GM12878 (cell line): ENCODE measurements at regions not wholly inside any gene's neighbourhood (a gene's known extent, or its start where the extent isn't known, plus 50 kb on each side); places are given as distances from the start of the nearest gene placed in this dataset.

Experiments used
- ATAC-seq: fragments of 200-7000 bp; cut with Tn5 transposase; 3 replicates; pipeline ENCODE4 v1.9.1; 2020; ENCODE audit warnings: mild to moderate bottlenecking, moderate library complexity
- BruUV-seq: library from RNA; stranded (reverse); fragments of 400-500 nt; replicated peaks from 2 replicates; lab custom pipeline; 2021; lab: Mats Ljungman, UMichigan
- CTCF ChIA-PET: fragments of 300-600 bp; sonication (Branson Sonifier 250); formaldehyde crosslinking; extraction: SDS; loops from one replicate; lab custom pipeline; 2021; ENCODE audit warnings: inconsistent platforms; lab: Yijun Ruan, JAX
- POLR2A ChIA-PET: fragments of 350-600 bp; formaldehyde crosslinking; extraction: SDS; loops from one replicate; lab custom pipeline; 2021; ENCODE audit warnings: inconsistent platforms; lab: Charles Lee
- RAD21 ChIA-PET: fragments of 300-600 bp; sonication (Branson Sonifier 250); formaldehyde crosslinking; loops from one replicate; lab custom pipeline; 2023; ENCODE audit warnings: antibody characterized with exemption; ENCODE audit not compliant: unreplicated experiment; lab: Charles Lee
- SMC1A ChIA-PET: fragments of 300-600 bp; sonication (Branson Sonifier 250); formaldehyde crosslinking; loops from one replicate; lab custom pipeline; 2023; ENCODE audit not compliant: unreplicated experiment, uncharacterized antibody; lab: Charles Lee
- DNase-seq: peaks from one replicate; pipeline ENCODE4 v3.0.0-alpha.2; 2011; ENCODE audit warnings: low read depth, low spot score
- FAIRE-seq: peaks from 3 replicates; lab custom pipeline; 2011; peaks lifted over from hg19 to GRCh38; lab: Jason Lieb, UNC
- H2AFZ ChIP-seq: 2 replicates; pipeline ENCODE4 v1.6.0; 2011; ENCODE audit warnings: low read depth, low read length, control low read depth; ENCODE audit not compliant: control insufficient read depth
- H3K27ac ChIP-seq: 2 replicates; pipeline ENCODE4 v1.5.1; 2011; ENCODE audit warnings: control low read depth; ENCODE audit not compliant: control insufficient read depth, insufficient read depth
- H3K27me3 ChIP-seq, 2 experiments: replicated peaks in 1 of 2; 2 replicates each; pipeline versions ENCODE4 v1.6.0 to v1.6.1; 2011; ENCODE audit warnings: low read length in 1 of 2; ENCODE audit not compliant: control insufficient read depth in 2 of 2, insufficient read depth in 2 of 2
- H3K36me3 ChIP-seq, 2 experiments: 2 replicates each; pipeline ENCODE4 v1.5.1; 2011; ENCODE audit warnings: low read length in 1 of 2; ENCODE audit not compliant: control insufficient read depth in 2 of 2, insufficient read depth in 2 of 2
- H3K4me1 ChIP-seq: 2 replicates; pipeline ENCODE4 v1.6.1; 2011; ENCODE audit warnings: mild to moderate bottlenecking, low read length, moderate library complexity, mixed read lengths; ENCODE audit not compliant: control insufficient read depth, insufficient read depth
- H3K4me2 ChIP-seq: 2 replicates; pipeline ENCODE4 v1.6.0; 2011; ENCODE audit warnings: control low read depth; ENCODE audit not compliant: control insufficient read depth, insufficient read depth
- H3K4me3 ChIP-seq: fragments of 200-600 bp; sonication (generic); 2 replicates; pipeline ENCODE4 v1.5.1; 2016
- H3K79me2 ChIP-seq: 2 replicates; pipeline ENCODE4 v1.6.0; 2011; ENCODE audit warnings: low read length; ENCODE audit not compliant: control insufficient read depth, insufficient read depth
- H3K9ac ChIP-seq: 2 replicates; pipeline ENCODE4 v1.8.0; 2011; ENCODE audit warnings: low read length, control low read depth, mixed read lengths; ENCODE audit not compliant: control insufficient read depth, insufficient read depth
- H3K9me3 ChIP-seq: replicated peaks from 3 replicates; pipeline ENCODE4 v1.5.1; 2011; ENCODE audit warnings: mild to moderate bottlenecking, low read length; ENCODE audit not compliant: control insufficient read depth, insufficient read depth
- H4K20me1 ChIP-seq: 2 replicates; pipeline ENCODE4 v1.6.0; 2011; ENCODE audit not compliant: control insufficient read depth, insufficient read depth
- CBFB ChIP-seq: IDR thresholded peaks from 2 replicates; pipeline ENCODE4 v1.6.1; 2016; ENCODE audit warnings: antibody characterized with exemption, low read depth
- E2F8 ChIP-seq: fragments of 450-650 bp; IDR thresholded peaks from 2 replicates; pipeline ENCODE4 v1.6.1; 2018; ENCODE audit warnings: mild to moderate bottlenecking, low read depth, moderate library complexity; ENCODE audit not compliant: partially characterized antibody
- EED ChIP-seq: sonication (generic); IDR thresholded peaks from 2 replicates; pipeline ENCODE4 v1.6.1; 2016; ENCODE audit warnings: antibody characterized with exemption, low read depth
- GATAD2B ChIP-seq: fragments of 450-650 bp; conservative IDR thresholded peaks from 2 replicates; pipeline ENCODE4 v1.6.1; 2017; ENCODE audit warnings: low read depth, mild to moderate bottlenecking, moderate library complexity
- IKZF1 ChIP-seq: fragments of 450-650 bp; conservative IDR thresholded peaks from 2 replicates; pipeline ENCODE4 v1.6.1; 2017; ENCODE audit warnings: antibody characterized with exemption, mild to moderate bottlenecking
- JUNB ChIP-seq: IDR thresholded peaks from 2 replicates; pipeline ENCODE4 v1.6.1; 2016; ENCODE audit warnings: antibody characterized with exemption, mild to moderate bottlenecking
- MYB ChIP-seq: fragments of 150-350 bp; IDR thresholded peaks from 2 replicates; pipeline ENCODE4 v1.6.1; 2014; ENCODE audit warnings: mild to moderate bottlenecking, low read depth, low read length, borderline replicate concordance
- NKRF ChIP-seq: fragments of 450-650 bp; conservative IDR thresholded peaks from 2 replicates; pipeline ENCODE4 v1.6.1; 2017; ENCODE audit warnings: mild to moderate bottlenecking, moderate library complexity
- RUNX3 ChIP-seq: IDR thresholded peaks from 2 replicates; pipeline ENCODE4 v1.6.1; 2012; ENCODE audit warnings: low read length, inconsistent platforms
- SREBF2 ChIP-seq: IDR thresholded peaks from 2 replicates; pipeline ENCODE4 v1.6.1; 2012; ENCODE audit warnings: mild to moderate bottlenecking, low read length
- ZBTB4 ChIP-seq: fragments of 450-650 bp; formaldehyde crosslinking; IDR thresholded peaks from 2 replicates; pipeline ENCODE4 v1.4.0; 2022; ENCODE audit warnings: mild to moderate bottlenecking, moderate library complexity
- ZNF24 ChIP-seq: fragments of 450-650 bp; IDR thresholded peaks from 2 replicates; pipeline ENCODE4 v1.6.1; 2017; ENCODE audit warnings: antibody characterized with exemption, mild to moderate bottlenecking
- WGBS: methylation state at CpG from one replicate; pipeline ENCODE4 v1.1.6; 2016; ENCODE audit warnings: low lambda C conversion rate; ENCODE audit not compliant: insufficient replicate concordance, insufficient coverage; ENCODE audit errors: missing lambda C conversion rate; 5-methylcytosine and 5-hydroxymethylcytosine counted together
- in situ Hi-C: fragments of 300-500 bp; cut with MboI; formaldehyde crosslinking; loops from 9 replicates; pipeline ENCODE4 v1.14.3; 2018; ENCODE audit warnings: mixed read lengths
- intact Hi-C: fragments of 100-400 bp; cut with micrococcal nuclease; formaldehyde crosslinking; loops from one replicate; pipeline ENCODE4 v1.14.2; 2022; ENCODE audit not compliant: unreplicated experiment
- TF ChIP-seq, protein P1 (sequence below): IDR thresholded peaks from 2 replicates; pipeline ENCODE4 v1.6.1; 2012; ENCODE audit warnings: low read length, inconsistent platforms
- TF ChIP-seq, protein P2 (sequence below): IDR thresholded peaks from 2 replicates; pipeline ENCODE4 v1.6.1; 2011; ENCODE audit warnings: borderline replicate concordance, low read depth, mild to moderate bottlenecking, moderate library complexity, low read length; ENCODE audit not compliant: insufficient read depth, poor library complexity, severe bottlenecking

GRCh38 chr14:28870033-28870564, 103.5 kb downstream of the FOXG1 start:
- Histone ChIP-seq H4K20me1 (no peaks in the 10 kb centered on the region), H3K9me3 (no peaks in the 10 kb centered on the region), H3K4me3 (no peak overlapping the region), H3K27ac (no peak overlapping the region), H2AFZ (no peak overlapping the region), H3K4me1 (no peaks in the 10 kb centered on the region), H3K79me2 (no peaks in the 10 kb centered on the region), H3K9ac (no peak overlapping the region), H3K4me2 (no peak overlapping the region), H3K27me3 (no peaks in the 10 kb centered on the region), H3K36me3 (no peaks in the 10 kb centered on the region)
- RAD21 ChIA-PET, result no interaction called here
- CTCF ChIA-PET, result no interaction called here
- SMC1A ChIA-PET, result interaction anchor here (0.6 to 1.0 kb wide), 2 partner anchors 11 to 16 kb away, joined by 3 read pairs; no protein-coding TSS in a partner anchor
- intact Hi-C loops, result no loop called here
- in situ Hi-C loops, result no loop called here
- DNase-seq (no peak), FAIRE-seq (no peak), ATAC-seq (peak; percentile 25; the same call in 2 of the 3 replicates)
- 0% methylated on average over 2 of the region's 2 CpGs for WGBS
- BruUV-seq, result no TSS peak
- POLR2A ChIA-PET, result no interaction called here
- TF ChIP-seq NKRF (no peak), RUNX3 (no peak), GATAD2B (no peak), IKZF1 (no peak), CBFB (no peak), ZBTB4 (CRISPR knock-in tag) (no peak), EED (no peak), ZNF24 (no peak), JUNB (no peak), SREBF2 (no peak), E2F8 (no peak), MYB (no peak)
- TF ChIP-seq, protein P1, sequence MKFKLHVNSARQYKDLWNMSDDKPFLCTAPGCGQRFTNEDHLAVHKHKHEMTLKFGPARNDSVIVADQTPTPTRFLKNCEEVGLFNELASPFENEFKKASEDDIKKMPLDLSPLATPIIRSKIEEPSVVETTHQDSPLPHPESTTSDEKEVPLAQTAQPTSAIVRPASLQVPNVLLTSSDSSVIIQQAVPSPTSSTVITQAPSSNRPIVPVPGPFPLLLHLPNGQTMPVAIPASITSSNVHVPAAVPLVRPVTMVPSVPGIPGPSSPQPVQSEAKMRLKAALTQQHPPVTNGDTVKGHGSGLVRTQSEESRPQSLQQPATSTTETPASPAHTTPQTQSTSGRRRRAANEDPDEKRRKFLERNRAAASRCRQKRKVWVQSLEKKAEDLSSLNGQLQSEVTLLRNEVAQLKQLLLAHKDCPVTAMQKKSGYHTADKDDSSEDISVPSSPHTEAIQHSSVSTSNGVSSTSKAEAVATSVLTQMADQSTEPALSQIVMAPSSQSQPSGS, result no peak
- TF ChIP-seq, protein P2, sequence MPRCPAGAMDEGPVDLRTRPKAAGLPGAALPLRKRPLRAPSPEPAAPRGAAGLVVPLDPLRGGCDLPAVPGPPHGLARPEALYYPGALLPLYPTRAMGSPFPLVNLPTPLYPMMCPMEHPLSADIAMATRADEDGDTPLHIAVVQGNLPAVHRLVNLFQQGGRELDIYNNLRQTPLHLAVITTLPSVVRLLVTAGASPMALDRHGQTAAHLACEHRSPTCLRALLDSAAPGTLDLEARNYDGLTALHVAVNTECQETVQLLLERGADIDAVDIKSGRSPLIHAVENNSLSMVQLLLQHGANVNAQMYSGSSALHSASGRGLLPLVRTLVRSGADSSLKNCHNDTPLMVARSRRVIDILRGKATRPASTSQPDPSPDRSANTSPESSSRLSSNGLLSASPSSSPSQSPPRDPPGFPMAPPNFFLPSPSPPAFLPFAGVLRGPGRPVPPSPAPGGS, result no peak
